Right atrium auricular region (tissue), 2 donors: ENCODE measurements at regions not wholly inside any gene's neighbourhood (a gene's known extent, or its start where the extent isn't known, plus 50 kb on each side); places are given as distances from the start of the nearest gene placed in this dataset.
A peak's percentile ranks its signal among the peaks of the same experiment; 100 is the strongest.

Experiments
- DNase-seq: peaks from one replicate; pipeline ENCODE4 v3.0.0-alpha.2; 2019; ENCODE audit warnings: low spot score
- H3K27ac ChIP-seq, 2 donors: fragments of 200-600 bp; sonication (generic); 1 replicate in 1 of 2; 2 replicates in 1 of 2; pipeline ENCODE4 v1.5.1; 2016 to 2019
- H3K27me3 ChIP-seq, 2 donors: fragments of 200-600 bp; sonication (generic); one replicate each; pipeline versions ENCODE4 v1.5.1 to v1.6.0; 2017 to 2019
- H3K36me3 ChIP-seq: fragments of 200-600 bp; sonication (generic); one replicate; pipeline ENCODE4 v1.5.1; 2016
- H3K4me1 ChIP-seq, 2 donors: fragments of 200-600 bp; sonication (generic); one replicate each; pipeline versions ENCODE4 v1.5.1 to v1.6.0; 2017 to 2019
- H3K4me3 ChIP-seq, 2 donors: fragments of 200-600 bp; sonication (generic); 1 replicate in 1 of 2; 2 replicates in 1 of 2; pipeline ENCODE4 v1.5.1; 2017 to 2019; ENCODE audit warnings: mild to moderate bottlenecking in 1 of 2, moderate library complexity in 1 of 2
- H3K9me3 ChIP-seq, 2 donors: fragments of 200-600 bp; sonication (generic); one replicate each; pipeline ENCODE4 v1.5.1; 2019
- TF ChIP-seq, protein P1 (sequence below), 2 donors: fragments of 200-600 bp; sonication (generic); IDR thresholded peaks; one replicate each; pipeline ENCODE4 v1.5.1; 2019; ENCODE audit warnings: antibody characterized with exemption in 2 of 2

GRCh38 chr6:188821-189655 is 103.2 kb upstream of the DUSP22 start:
- peak; percentile 80 for DNase-seq
- Histone ChIP-seq H3K36me3 (no peaks in the 10 kb centered on the region), H3K27ac (no peak overlapping the region), H3K27me3 (no peaks in the 10 kb centered on the region), H3K4me1 (no peaks in the 10 kb centered on the region), H3K4me3 (no peak overlapping the region), H3K9me3 (no peaks in the 10 kb centered on the region)
- TF ChIP-seq, protein P1, sequence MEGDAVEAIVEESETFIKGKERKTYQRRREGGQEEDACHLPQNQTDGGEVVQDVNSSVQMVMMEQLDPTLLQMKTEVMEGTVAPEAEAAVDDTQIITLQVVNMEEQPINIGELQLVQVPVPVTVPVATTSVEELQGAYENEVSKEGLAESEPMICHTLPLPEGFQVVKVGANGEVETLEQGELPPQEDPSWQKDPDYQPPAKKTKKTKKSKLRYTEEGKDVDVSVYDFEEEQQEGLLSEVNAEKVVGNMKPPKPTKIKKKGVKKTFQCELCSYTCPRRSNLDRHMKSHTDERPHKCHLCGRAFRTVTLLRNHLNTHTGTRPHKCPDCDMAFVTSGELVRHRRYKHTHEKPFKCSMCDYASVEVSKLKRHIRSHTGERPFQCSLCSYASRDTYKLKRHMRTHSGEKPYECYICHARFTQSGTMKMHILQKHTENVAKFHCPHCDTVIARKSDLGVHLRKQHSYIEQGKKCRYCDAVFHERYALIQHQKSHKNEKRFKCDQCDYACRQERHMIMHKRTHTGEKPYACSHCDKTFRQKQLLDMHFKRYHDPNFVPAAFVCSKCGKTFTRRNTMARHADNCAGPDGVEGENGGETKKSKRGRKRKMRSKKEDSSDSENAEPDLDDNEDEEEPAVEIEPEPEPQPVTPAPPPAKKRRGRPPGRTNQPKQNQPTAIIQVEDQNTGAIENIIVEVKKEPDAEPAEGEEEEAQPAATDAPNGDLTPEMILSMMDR (IDR thresholded peaks at IDR 0.05), result peak; percentile 61 to 92

- TF ChIP-seq, protein P1 (IDR thresholded peaks at IDR 0.05), result no peak
- no peak for DNase-seq
Measured at GRCh38 chr6:189676-190075, 102.6 kb upstream of the DUSP22 start.

GRCh38 chr6:190596-191395 is 101.5 kb upstream of the DUSP22 start:
- H3K4me1 ChIP-seq, result peaks cover 0 to 7% of the 10 kb centered on the region in 2 donors
- no peak overlapping the region for H3K27ac ChIP-seq
- TF ChIP-seq, protein P1 (IDR thresholded peaks at IDR 0.05), result no peak
- no peak overlapping the region for H3K4me3 ChIP-seq
- H3K9me3 ChIP-seq, result no peaks in the 10 kb centered on the region
- H3K27me3 ChIP-seq, result no peaks in the 10 kb centered on the region
- H3K36me3 ChIP-seq, result no peaks in the 10 kb centered on the region
- no peak for DNase-seq

More at GRCh38 chr6:189676-190075, 102.6 kb upstream of the DUSP22 start:
- Histone ChIP-seq H3K4me3 (no peak overlapping the region), H3K9me3 (no peaks in the 10 kb centered on the region), H3K4me1 (no peaks in the 10 kb centered on the region), H3K27me3 (no peaks in the 10 kb centered on the region), H3K36me3 (no peaks in the 10 kb centered on the region), H3K27ac (no peak overlapping the region)

DNA sequence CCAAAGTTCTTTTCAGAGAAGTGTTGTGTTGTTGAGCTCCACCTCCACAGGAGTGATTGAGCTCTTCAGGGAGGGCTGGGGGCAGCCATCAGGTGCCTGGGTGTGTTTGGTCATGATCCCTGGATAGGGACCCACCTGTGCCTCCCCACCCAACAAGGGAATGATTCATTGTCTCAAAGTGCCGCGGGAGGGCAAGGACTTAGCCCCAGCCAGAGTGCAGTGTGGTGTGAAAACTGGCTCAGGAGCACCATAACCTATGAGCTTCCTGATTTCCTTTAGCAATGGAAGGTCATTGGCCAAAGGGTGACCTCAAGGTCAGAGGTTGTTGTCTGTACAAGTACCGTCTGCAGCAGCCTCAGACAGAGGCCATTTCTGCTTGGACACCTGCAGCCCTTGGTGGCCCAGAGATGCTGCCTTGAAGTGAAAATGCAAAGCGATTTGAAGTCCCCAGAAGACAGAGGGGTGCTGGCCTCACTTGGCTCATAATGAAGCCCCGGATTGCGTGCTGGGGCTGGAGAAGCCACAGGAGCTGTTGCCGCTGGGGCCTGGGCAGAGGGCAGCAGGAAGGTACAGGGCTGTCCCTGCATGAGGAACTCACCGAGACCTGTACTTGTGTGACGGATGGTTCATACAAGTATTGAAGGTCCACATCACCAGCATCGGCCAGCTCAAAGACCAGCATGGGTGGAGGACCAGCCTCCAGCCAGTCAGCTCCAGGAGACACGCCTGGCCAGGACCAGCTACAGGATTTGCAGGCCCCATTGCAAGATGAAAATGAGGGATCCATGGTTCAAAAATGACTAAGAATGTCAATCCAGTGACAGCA is 100.6 kb upstream of the DUSP22 start:
- no peaks in the 10 kb centered on the region for H3K9me3 ChIP-seq
- no peaks in the 10 kb centered on the region for H3K36me3 ChIP-seq
- no peaks in the 10 kb centered on the region for H3K27me3 ChIP-seq
- TF ChIP-seq, protein P1 (IDR thresholded peaks at IDR 0.05), result no peak
- no peak overlapping the region for H3K27ac ChIP-seq
- no peak overlapping the region for H3K4me3 ChIP-seq
- no peak for DNase-seq
- peaks cover 0 to 15% of the 10 kb centered on the region in 2 donors for H3K4me1 ChIP-seq

DNA sequence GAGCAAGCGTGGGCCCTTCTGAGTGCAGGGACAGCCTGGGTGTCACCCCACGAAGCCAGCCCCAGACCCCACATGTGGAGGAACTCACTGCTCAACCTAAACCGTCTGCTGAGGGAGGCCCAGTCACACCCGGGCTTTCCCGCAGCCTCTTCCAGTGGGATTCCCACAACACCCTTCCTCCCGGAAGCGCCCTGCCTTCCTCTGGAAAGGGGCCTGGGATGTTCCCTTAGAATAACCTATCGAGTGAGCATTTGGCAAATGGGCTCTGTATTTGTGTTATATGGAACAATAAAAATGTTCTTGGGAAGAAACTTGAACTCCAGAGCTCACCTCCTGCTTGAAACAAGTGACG is 100.0 kb upstream of the DUSP22 start:
- Histone ChIP-seq H3K27ac (no peak overlapping the region), H3K4me3 (no peak overlapping the region), H3K9me3 (no peaks in the 10 kb centered on the region), H3K36me3 (no peaks in the 10 kb centered on the region), H3K27me3 (no peaks in the 10 kb centered on the region), H3K4me1 (peaks cover 0 to 15% of the 10 kb centered on the region in 2 donors)
- DNase-seq, result no peak
- TF ChIP-seq, protein P1 (IDR thresholded peaks at IDR 0.05), result no peak
